Psoas muscle (tissue), 7 donors: ENCODE measurements at regions not wholly inside any gene's neighbourhood (a gene's known extent, or its start where the extent isn't known, plus 50 kb on each side); places are given as distances from the start of the nearest gene placed in this dataset.
A peak's percentile ranks its signal among the peaks of the same experiment; 100 is the strongest.

Experiments
- ATAC-seq, 4 donors: fragments of 200-7000 bp; cut with Tn5 transposase; one replicate each; pipeline ENCODE4 v1.9.1; 2020; ENCODE audit warnings: moderate library complexity in 3 of 4, mild to moderate bottlenecking in 2 of 4
- DNase-seq, 2 donors: peaks; one replicate each; pipeline ENCODE4 v3.0.0-alpha.2; 2020
- H3K27ac ChIP-seq: fragments of 200-600 bp; one replicate; pipeline ENCODE4 v1.8.0; 2022
- H3K27me3 ChIP-seq, 3 donors: fragments of 200-600 bp in 1 of 3; one replicate each; pipeline versions ENCODE4 v1.6.1 to v1.8.0; 2013 to 2022; ENCODE audit warnings: low read length in 2 of 3, mild to moderate bottlenecking in 2 of 3, moderate library complexity in 1 of 3; ENCODE audit not compliant: insufficient read depth in 3 of 3
- H3K36me3 ChIP-seq, 2 donors: fragments of 200-600 bp in 1 of 2; one replicate each; pipeline versions ENCODE4 v1.6.1 to v1.8.0; 2013 to 2022; ENCODE audit warnings: low read depth in 1 of 2, mild to moderate bottlenecking in 1 of 2, moderate library complexity in 1 of 2; ENCODE audit not compliant: insufficient read depth in 1 of 2
- H3K4me1 ChIP-seq: fragments of 200-600 bp; one replicate; pipeline ENCODE4 v1.8.0; 2022
- H3K4me3 ChIP-seq: fragments of 200-600 bp; one replicate; pipeline ENCODE4 v1.8.0; 2022; ENCODE audit warnings: mild to moderate bottlenecking
- H3K9me3 ChIP-seq: fragments of 200-600 bp; one replicate; pipeline ENCODE4 v1.8.0; 2022
- CTCF ChIP-seq: fragments of 200-600 bp; IDR thresholded peaks from one replicate; pipeline ENCODE4 v1.8.0; 2022; ENCODE audit warnings: antibody characterized with exemption
- WGBS, 3 donors: extraction: QIAGEN DNeasy Blood & Tissue Kit; methylation state at CpG; one replicate each; pipeline versions ENCODE4 v1.1.6 to v1.1.7; 2013; 5-methylcytosine and 5-hydroxymethylcytosine counted together
- intact Hi-C, 2 donors: fragments of 100-400 bp; cut with DNase I; formaldehyde crosslinking; loops; one replicate each; pipeline versions ENCODE4 v1.11.0 to v1.14.2; 2022
- donor health status: healthy with polysubstance abuse.
- donor health status: DM: no; HTN: no; CAD: no; lungs with moderate emphysema.
- donor health status: Bipolar disorder and iron deficiency.
- donor health status: healthy.
- donor health status: DM: yes; HTN: yes; CAD: no.
- donor health status: DM: no; HTN: no; CAD: no.
- donor health status: DM: yes; HTN: yes; CAD: no.

GRCh38 chr4:138555108-138555507, 313.0 kb upstream of the SLC7A11 start:
- H3K27me3 ChIP-seq: no peaks in the 10 kb centered on the region
- H3K4me1 ChIP-seq: no peaks in the 10 kb centered on the region
- DNase-seq (no peak), ATAC-seq (no peak)
- H3K4me3 ChIP-seq: no peak overlapping the region
- intact Hi-C loops: no loop called here
- no peak for TF ChIP-seq CTCF
- no peak overlapping the region for H3K27ac ChIP-seq
- WGBS, 3 donors: 82 to 89% (median 83%) methylated on average over 5 of the region's 5 CpGs
- H3K9me3 ChIP-seq: no peaks in the 10 kb centered on the region
- H3K36me3 ChIP-seq: no peaks in the 10 kb centered on the region

GRCh38 chr4:138553001-138553845, 311.1 kb upstream of the SLC7A11 start:
- Histone ChIP-seq H3K4me3 (no peak overlapping the region), H3K27me3 (no peaks in the 10 kb centered on the region), H3K4me1 (no peaks in the 10 kb centered on the region), H3K9me3 (no peaks in the 10 kb centered on the region), H3K27ac (no peak overlapping the region), H3K36me3 (no peaks in the 10 kb centered on the region)
- 78 to 96% (median 95%) methylated on average over 30 to 49 of the region's 49 CpGs for WGBS, 3 donors
- ATAC-seq: no peak
- intact Hi-C loops: no loop called here
- TF ChIP-seq CTCF: no peak
- peak in 1 of 2 donors; percentile 40 for DNase-seq

- DNase-seq (no peak), ATAC-seq (no peak)
- H3K36me3 ChIP-seq: no peaks in the 10 kb centered on the region
- 94 to 100% (median 100%) methylated on average over 1 of the region's 1 CpG for WGBS, 3 donors
- H3K27ac ChIP-seq: no peak overlapping the region
- H3K27me3 ChIP-seq: no peaks in the 10 kb centered on the region
- no peaks in the 10 kb centered on the region for H3K4me1 ChIP-seq
- no peaks in the 10 kb centered on the region for H3K9me3 ChIP-seq
- intact Hi-C loops: no loop called here
- TF ChIP-seq CTCF: no peak
- H3K4me3 ChIP-seq: no peak overlapping the region
Measured at GRCh38 chr4:138542191-138542776, 300.1 kb upstream of the SLC7A11 start.

GRCh38 chr4:138540056-138540800, 298.1 kb upstream of the SLC7A11 start:
- intact Hi-C loops: no loop called here
- no peaks in the 10 kb centered on the region for H3K9me3 ChIP-seq
- TF ChIP-seq CTCF: no peak
- H3K27me3 ChIP-seq: no peaks in the 10 kb centered on the region
- H3K36me3 ChIP-seq: no peaks in the 10 kb centered on the region
- DNase-seq (no peak), ATAC-seq (no peak)
- 64 to 82% (median 75%) methylated on average over 4 of the region's 4 CpGs for WGBS, 3 donors
- H3K4me3 ChIP-seq: no peak overlapping the region
- no peak overlapping the region for H3K27ac ChIP-seq
- no peaks in the 10 kb centered on the region for H3K4me1 ChIP-seq
